DMS153 (cell line): ENCODE measurements at regions not wholly inside any gene's neighbourhood (a gene's known extent, or its start where the extent isn't known, plus 50 kb on each side); places are given as distances from the start of the nearest gene placed in this dataset.
"Not testable (repeated sequence)": the region's sequence is repeated elsewhere in the genome, so short reads cannot be mapped to it uniquely, and the experiment has no call there.

Source experiments
- DNase-seq: peaks from one replicate; lab custom pipeline; 2025; lab: John Stamatoyannopoulos, UW

GRCh38 chr10:21364196-21365114, 161.0 kb downstream of the SKIDA1 start:
- no peak for DNase-seq

GRCh38 chr10:21363731-21364104, 161.8 kb downstream of the SKIDA1 start:
- no peak for DNase-seq

GRCh38 chr10:21363092-21363730, 162.3 kb downstream of the SKIDA1 start:
- DNase-seq, result no peak

GRCh38 chr10:21359202-21359601, 166.3 kb downstream of the SKIDA1 start:
- DNase-seq, result no peak

GRCh38 chr10:21355591-21356011, 169.9 kb downstream of the SKIDA1 start:
- DNase-seq, result no peak

- DNase-seq, result no peak
Measured at GRCh38 chr10:21352886-21353285, 172.6 kb downstream of the SKIDA1 start.

GRCh38 chr10:21351594-21351993, 173.9 kb downstream of the SKIDA1 start:
- not testable (repeated sequence) for DNase-seq

GRCh38 chr10:21349912-21350286, 175.6 kb downstream of the SKIDA1 start:
- no peak for DNase-seq

- DNase-seq, result no peak
Measured at GRCh38 chr10:21347785-21348170, 177.7 kb downstream of the SKIDA1 start.

GRCh38 chr10:21347043-21347784, 178.3 kb downstream of the SKIDA1 start:
- DNase-seq, result no peak

- DNase-seq, result no peak
Measured at GRCh38 chr10:21343087-21343486, 182.4 kb downstream of the SKIDA1 start.

- not testable (repeated sequence) for DNase-seq
Measured at GRCh38 chr10:21342499-21342898, 183.0 kb downstream of the SKIDA1 start.

GRCh38 chr10:21340331-21340730, 185.2 kb downstream of the SKIDA1 start:
- DNase-seq, result no peak

- no peak for DNase-seq
Measured at GRCh38 chr10:21337171-21337792, 188.2 kb downstream of the SKIDA1 start.

GRCh38 chr10:21336476-21337170, 188.9 kb downstream of the SKIDA1 start:
- DNase-seq, result no peak

GRCh38 chr10:21334891-21335696, 190.4 kb downstream of the SKIDA1 start:
- no peak for DNase-seq

- no peak for DNase-seq
Measured at GRCh38 chr10:21330628-21331020, 194.9 kb downstream of the SKIDA1 start.

GRCh38 chr10:21329995-21330627, 195.4 kb downstream of the SKIDA1 start:
- DNase-seq, result peak; percentile 16

- DNase-seq, result no peak
Measured at GRCh38 chr10:21327289-21327993, 198.0 kb downstream of the SKIDA1 start.
